GM19463 (cell line): ENCODE measurements at regions not wholly inside any gene's neighbourhood (a gene's known extent, or its start where the extent isn't known, plus 50 kb on each side); places are given as distances from the start of the nearest gene placed in this dataset.
"Not testable (repeated sequence)": the region's sequence is repeated elsewhere in the genome, so short reads cannot be mapped to it uniquely, and the experiment has no call there.

ENCODE experiments used
- ATAC-seq: cut with Tn5 transposase; IDR thresholded peaks from one replicate; pipeline ENCODE4 v1.9.1; 2021; ENCODE audit warnings: mild to moderate bottlenecking, moderate library complexity; ENCODE audit not compliant: unreplicated experiment

GRCh38 chr13:94824601-94825000 is 112.3 kb upstream of the SOX21 start:
- no peak for ATAC-seq

DNA sequence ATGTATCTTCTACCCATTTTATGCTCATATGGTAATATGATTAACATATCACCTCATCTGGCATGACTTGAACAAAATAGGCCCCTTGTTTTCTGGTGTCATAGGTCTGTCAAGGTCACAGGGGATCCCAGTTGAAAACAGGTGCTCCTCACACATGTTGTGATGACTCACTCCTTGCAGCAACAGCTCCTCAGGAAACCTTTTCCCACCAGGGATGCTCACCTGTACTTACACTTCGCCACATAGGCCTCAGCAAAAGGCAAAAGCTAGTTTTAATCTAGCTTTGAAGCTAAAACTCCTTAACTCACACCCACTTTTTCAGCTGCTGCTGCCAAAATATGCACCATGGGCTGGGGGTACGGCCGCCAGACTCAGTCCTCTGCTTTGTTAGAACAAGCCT is 110.0 kb upstream of the SOX21 start:
- ATAC-seq: no peak

DNA sequence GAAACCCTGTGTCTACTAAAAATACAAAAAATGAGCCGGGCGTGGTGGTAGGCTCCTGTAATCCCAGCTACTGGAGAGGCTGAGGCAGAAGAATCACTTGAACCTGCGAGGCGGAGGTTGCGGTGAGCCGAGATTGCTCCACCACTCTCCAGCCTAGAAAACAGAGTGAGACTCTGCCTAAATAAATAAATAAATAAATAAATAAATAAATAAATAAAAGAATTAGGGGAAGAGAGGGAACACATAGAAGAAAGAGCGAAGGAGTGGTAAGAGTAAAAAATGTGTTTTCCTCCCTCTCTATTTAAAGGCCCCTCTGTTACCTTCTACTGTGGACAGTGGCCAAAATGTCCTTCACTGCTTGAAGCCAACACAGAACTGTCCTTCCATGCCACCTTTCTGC is 103.9 kb upstream of the SOX21 start:
- no peak for ATAC-seq

- peak; percentile 99 for ATAC-seq
Observed at GRCh38 chr13:94813920-94814475, 101.7 kb upstream of the SOX21 start.

- ATAC-seq: no peak
Observed at GRCh38 chr13:94811753-94812152, 99.4 kb upstream of the SOX21 start.

DNA sequence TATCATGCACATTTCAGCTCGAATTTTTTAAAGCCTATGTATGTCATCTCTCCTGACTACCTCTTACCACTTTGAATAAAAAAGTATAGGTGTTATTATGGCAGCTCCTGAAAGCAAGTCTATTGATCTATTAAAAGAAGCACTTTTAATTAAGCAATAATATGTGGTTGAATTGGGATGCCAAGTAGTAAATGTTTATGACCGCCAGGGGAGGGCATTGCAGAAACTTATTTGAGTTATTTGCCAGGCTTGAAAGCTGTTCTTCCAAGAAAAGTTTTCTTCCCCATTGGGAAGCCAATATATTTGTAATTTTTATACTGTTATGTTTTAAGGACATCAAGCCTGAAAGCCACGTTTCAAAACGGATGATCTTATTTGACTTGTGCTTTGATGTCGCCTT is 88.1 kb upstream of the SOX21 start:
- ATAC-seq: no peak

DNA sequence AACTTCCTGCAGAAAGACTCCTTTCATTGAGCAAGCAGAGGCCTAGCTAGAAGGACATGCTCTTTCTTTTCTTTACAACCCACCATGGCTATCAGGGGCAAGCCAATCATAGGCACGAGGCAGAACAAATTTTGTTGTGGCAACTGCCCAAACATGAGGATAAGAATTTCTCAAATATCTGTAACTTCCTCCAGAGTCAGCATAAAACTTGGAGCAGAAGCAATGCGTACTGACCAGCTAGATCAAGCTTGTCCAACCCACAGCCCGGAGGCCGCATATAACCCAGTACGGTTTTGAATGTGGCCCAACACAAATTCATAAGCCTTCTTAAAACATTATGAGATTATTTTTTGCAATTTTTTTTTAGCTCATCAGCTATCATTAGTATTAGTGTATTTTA is 87.0 kb upstream of the SOX21 start:
- no peak for ATAC-seq

DNA sequence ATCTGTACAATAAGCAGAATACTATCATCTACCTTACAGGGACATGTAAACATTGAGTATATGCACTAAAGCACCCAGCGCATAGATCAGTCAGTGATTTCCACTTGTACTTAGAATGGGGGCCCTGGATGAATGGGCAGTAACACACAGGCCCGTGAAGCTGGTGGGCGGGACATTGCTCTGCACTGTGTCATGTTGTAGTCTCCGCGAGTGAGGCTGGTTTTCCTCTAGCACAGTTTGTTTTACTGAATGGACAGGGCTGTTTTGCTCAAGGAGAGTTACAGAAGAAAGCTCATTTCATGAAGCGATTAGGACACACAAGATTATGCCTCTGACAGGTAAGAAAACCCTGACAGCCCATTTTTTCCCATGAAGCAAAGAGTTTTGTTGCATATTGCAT is 86.4 kb upstream of the SOX21 start:
- ATAC-seq: no peak

GRCh38 chr13:94795292-94795691 is 82.9 kb upstream of the SOX21 start:
- ATAC-seq: no peak

DNA sequence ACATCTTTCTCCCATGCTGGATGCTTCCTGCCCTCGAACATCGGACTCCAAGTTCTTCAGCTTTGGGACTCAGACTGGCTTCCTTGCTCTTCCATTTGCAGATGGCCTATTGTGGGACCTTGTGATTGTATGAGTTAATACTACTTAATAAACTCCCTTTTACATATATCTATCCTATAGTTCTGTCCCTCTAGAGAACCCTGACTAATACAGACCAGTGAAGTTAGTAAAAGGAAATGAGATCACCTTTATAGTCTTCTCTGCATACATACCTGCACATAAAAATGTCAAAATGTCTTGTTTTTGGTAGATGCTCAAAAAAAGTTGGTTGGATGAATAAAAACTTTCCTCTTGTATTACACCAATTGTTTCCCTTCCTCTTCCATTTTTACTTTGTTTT is 73.9 kb upstream of the SOX21 start:
- ATAC-seq: not testable (repeated sequence)

DNA sequence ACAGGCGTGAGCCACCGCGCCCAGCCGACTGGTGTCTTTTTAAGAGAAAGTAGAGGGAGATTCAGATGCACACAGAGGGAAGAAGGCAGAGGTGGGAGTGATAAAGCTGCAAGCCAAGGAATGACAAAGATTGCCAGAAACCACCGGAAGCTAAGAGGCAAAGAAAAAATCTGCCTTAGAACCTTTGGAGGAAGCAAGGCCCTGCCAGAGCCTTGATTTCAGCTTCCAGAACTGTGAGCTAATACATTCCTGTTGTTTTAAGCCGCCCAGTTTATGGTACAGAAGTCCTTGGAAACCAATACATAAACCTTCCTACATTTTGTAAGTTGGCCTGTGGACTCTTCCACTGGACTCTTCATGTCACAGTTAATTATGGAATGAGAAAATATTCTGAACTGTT is 71.7 kb upstream of the SOX21 start:
- no peak for ATAC-seq

GRCh38 chr13:94783489-94783888 is 71.1 kb upstream of the SOX21 start:
- no peak for ATAC-seq

DNA sequence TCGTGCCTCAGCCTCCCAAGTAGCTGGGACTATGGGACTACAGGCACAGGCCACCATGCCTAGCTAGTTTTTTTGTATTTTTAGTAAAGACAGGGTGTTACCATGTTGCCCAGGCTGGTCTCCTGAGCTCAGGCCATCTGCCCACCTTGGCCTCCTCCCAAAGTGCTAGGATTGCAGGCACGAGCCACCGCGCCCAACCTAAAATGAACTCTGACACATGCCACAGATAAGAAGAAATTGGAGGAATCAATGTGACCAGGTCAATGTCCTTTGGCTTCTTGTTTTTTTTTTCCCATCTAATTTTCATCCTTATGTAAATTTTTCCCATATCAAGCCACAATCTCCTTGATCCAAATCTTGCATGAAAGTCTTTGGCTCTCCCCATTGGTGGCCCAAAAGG is 68.1 kb upstream of the SOX21 start:
- no peak for ATAC-seq

DNA sequence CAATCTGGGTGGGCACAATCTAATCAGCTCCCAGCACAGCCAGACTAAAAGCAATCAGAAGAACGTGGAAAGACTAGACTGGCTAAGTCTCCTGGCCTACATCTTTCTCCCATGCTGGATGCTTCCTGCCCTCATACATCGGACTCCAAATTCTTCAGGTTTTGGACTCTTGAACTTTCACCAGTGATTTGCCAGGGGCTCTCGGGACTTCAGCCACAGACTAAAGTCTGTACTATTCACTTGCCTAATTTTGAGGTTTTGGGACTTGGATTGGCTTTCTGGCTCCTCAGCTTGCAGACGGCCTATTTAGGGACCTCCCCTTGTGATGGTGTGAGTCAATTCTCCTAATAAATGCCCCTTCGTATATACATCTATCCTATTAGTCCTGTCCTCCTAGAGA is 66.6 kb upstream of the SOX21 start:
- no peak for ATAC-seq

- ATAC-seq: no peak
Observed at GRCh38 chr13:94778585-94778984, 66.2 kb upstream of the SOX21 start.

DNA sequence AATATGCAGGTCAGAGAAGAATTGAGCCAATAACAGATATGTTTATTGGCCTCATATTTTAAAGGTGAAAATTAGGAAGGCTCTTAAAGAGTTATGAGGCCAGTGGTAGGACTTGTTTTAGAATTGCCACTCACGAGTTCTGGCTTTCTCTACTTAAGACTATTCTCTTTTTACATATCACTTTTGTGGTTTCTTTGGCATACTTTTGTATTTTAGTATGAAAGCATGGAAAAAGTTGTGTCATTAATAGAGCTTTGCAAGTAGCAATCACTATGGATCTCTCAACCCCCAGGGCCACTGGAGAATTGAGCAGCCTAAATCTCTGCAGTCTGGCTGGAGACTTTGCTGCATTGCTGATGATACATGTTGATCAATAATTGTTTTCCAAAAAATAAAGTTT is 64.6 kb upstream of the SOX21 start:
- ATAC-seq: no peak

DNA sequence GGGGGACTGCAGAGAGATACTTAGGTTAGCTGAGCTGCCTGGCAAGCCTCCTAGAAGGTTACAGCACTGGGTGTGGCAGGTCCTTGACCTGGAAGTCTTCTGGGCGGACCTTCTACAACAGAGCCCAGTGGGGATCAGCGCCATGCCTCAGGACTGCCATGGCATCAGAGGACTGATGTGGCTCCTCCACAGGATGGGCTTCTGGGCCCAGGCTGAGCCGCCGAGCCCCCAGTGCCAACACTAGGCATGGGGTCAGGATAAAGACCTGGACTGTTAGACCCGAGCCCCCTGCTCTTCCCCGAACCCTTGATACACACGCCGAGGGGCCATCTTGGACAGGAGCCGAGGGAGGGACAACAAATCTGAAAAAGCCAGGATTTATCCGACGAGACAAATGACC is 64.0 kb upstream of the SOX21 start:
- ATAC-seq: no peak

GRCh38 chr13:94765814-94766213 is 53.5 kb upstream of the SOX21 start:
- ATAC-seq: no peak

GRCh38 chr13:94764576-94765321 is 52.4 kb upstream of the SOX21 start:
- ATAC-seq: no peak
